Breast epithelium (tissue), 3 donors: ENCODE measurements at regions not wholly inside any gene's neighbourhood (a gene's known extent, or its start where the extent isn't known, plus 50 kb on each side); places are given as distances from the start of the nearest gene placed in this dataset.

Source experiments
- CTCF ChIP-seq, 3 donors: fragments of 450-650 bp; IDR thresholded peaks; one replicate each; pipeline ENCODE4 v1.5.1; 2016 to 2017; ENCODE audit warnings: antibody characterized with exemption in 3 of 3, mild to moderate bottlenecking in 3 of 3, moderate library complexity in 3 of 3
- POLR2A ChIP-seq: fragments of 450-650 bp; IDR thresholded peaks from one replicate; pipeline ENCODE4 v1.6.1; 2016; ENCODE audit warnings: antibody characterized with exemption, mild to moderate bottlenecking, moderate library complexity

DNA sequence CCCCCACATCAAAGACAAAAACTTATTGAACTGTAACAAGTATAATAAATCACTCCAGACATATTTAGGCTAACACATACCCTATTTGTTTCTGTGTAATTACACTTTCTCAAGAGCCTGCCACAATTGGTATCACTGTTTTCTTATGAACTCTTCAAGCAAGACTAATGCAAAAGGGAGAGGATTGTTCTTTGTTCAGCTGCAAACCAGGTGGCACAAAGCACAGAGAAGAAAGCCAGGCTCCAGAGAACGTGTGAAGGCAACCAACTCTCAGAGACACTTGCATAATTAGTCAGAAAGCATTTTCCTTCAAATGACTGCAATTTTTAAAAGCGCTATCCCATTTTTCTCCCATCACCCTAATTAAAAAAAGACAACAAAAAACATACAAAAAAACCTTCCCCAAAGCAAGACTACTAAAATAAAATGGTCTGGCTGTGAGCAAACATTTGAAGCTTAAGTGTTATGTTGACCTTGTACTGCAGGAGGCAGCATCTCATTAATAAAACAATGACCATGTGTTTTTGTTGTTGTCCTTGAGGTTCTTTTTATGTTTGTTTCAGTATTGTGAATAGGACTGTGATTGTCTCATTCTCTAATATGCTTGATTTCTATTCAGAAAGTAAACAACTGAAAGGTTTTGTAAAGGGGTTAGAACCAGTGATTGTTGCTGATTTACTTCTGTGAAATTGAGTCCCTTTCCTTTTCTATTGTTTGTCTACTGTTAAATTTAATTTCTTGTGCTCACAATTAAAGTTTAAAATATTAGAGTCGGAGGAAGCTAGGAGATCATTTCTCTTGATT is 452.7 kb upstream of the PDE3A start:
- TF ChIP-seq CTCF (IDR thresholded peaks at IDR 0.05): peak in 2 of 3 donors; percentile 43 to 71
- no peak for TF ChIP-seq POLR2A
